Fibroblast of the aortic adventitia (primary cell): ENCODE measurements at regions not wholly inside any gene's neighbourhood (a gene's known extent, or its start where the extent isn't known, plus 50 kb on each side); places are given as distances from the start of the nearest gene placed in this dataset.
A peak's percentile ranks its signal among the peaks of the same experiment; 100 is the strongest.

Experiments
- DNase-seq: peaks from one replicate; pipeline ENCODE4 v3.0.0-alpha.2; 2010; ENCODE audit warnings: low read depth
- H3K4me3 ChIP-seq: 2 replicates; pipeline ENCODE4 v1.5.1; 2011; ENCODE audit warnings: low read depth, mild to moderate bottlenecking, control low read depth, low read length, moderate library complexity
- CTCF ChIP-seq: IDR thresholded peaks from 2 replicates; pipeline ENCODE4 v1.5.1; 2011; ENCODE audit warnings: mild to moderate bottlenecking, low read length, control low read depth, inconsistent platforms; ENCODE audit not compliant: insufficient read depth

GRCh38 chr21:35236090-35236489, 187.0 kb upstream of the RUNX1 start:
- DNase-seq, result no peak
- H3K4me3 ChIP-seq, result no peak overlapping the region
- no peak for TF ChIP-seq CTCF

GRCh38 chr21:35234725-35235124, 185.6 kb upstream of the RUNX1 start:
- no peak overlapping the region for H3K4me3 ChIP-seq
- DNase-seq, result no peak
- no peak for TF ChIP-seq CTCF

GRCh38 chr21:35233756-35234155, 184.7 kb upstream of the RUNX1 start:
- H3K4me3 ChIP-seq, result no peak overlapping the region
- no peak for TF ChIP-seq CTCF
- DNase-seq, result no peak

GRCh38 chr21:35232545-35233176, 183.6 kb upstream of the RUNX1 start:
- DNase-seq, result peak; percentile 80
- no peak overlapping the region for H3K4me3 ChIP-seq
- TF ChIP-seq CTCF, result no peak

- no peak for DNase-seq
- TF ChIP-seq CTCF, result no peak
These were observed 182.0 kb upstream of the RUNX1 start for GRCh38 chr21:35231090-35231489.

GRCh38 chr21:35229290-35229689, 180.2 kb upstream of the RUNX1 start:
- DNase-seq, result no peak
- no peak for TF ChIP-seq CTCF
- no peak overlapping the region for H3K4me3 ChIP-seq

More at GRCh38 chr21:35231090-35231489, 182.0 kb upstream of the RUNX1 start:
- H3K4me3 ChIP-seq, result no peak overlapping the region

GRCh38 chr21:35227786-35228185, 178.7 kb upstream of the RUNX1 start:
- no peak for DNase-seq
- TF ChIP-seq CTCF, result no peak
- no peak overlapping the region for H3K4me3 ChIP-seq
